NT2/D1 (cell line): ENCODE measurements at regions not wholly inside any gene's neighbourhood (a gene's known extent, or its start where the extent isn't known, plus 50 kb on each side); places are given as distances from the start of the nearest gene placed in this dataset.

Source experiments
- DNase-seq: peaks from one replicate; pipeline ENCODE4 v3.0.0-alpha.2; 2011; ENCODE audit warnings: low read depth, low spot score
- H3K27me3 ChIP-seq: 2 replicates; pipeline ENCODE4 v1.6.0; 2011; ENCODE audit warnings: mild to moderate bottlenecking; ENCODE audit not compliant: insufficient read length, insufficient read depth
- H3K36me3 ChIP-seq: 2 replicates; pipeline ENCODE4 v1.6.1; 2011; ENCODE audit warnings: mild to moderate bottlenecking, low read length, mixed read lengths; ENCODE audit not compliant: insufficient read depth, insufficient read length
- H3K4me1 ChIP-seq: 2 replicates; pipeline ENCODE4 v1.5.1; 2011; ENCODE audit not compliant: insufficient read depth, insufficient read length
- H3K4me3 ChIP-seq: 2 replicates; pipeline ENCODE4 v1.5.1; 2011; ENCODE audit warnings: low read depth; ENCODE audit not compliant: insufficient read length
- H3K9ac ChIP-seq: 2 replicates; pipeline ENCODE4 v1.6.0; 2011; ENCODE audit warnings: low read depth; ENCODE audit not compliant: insufficient read length
- H3K9me3 ChIP-seq: 2 replicates; pipeline ENCODE4 v1.5.1; 2011; ENCODE audit warnings: mild to moderate bottlenecking, low read length; ENCODE audit not compliant: insufficient read depth
- SUZ12 ChIP-seq: IDR thresholded peaks from 2 replicates; pipeline ENCODE4 v1.6.1; 2011; ENCODE audit not compliant: insufficient read length, insufficient read depth; ENCODE audit errors: extremely low read depth
- YY1 ChIP-seq: IDR thresholded peaks from 2 replicates; pipeline ENCODE4 v1.6.1; 2011; ENCODE audit not compliant: insufficient read length, insufficient read depth
- ZNF274 ChIP-seq: IDR thresholded peaks from 2 replicates; pipeline ENCODE4 v1.6.1; 2011; ENCODE audit warnings: mild to moderate bottlenecking, low read depth, low read length

DNA sequence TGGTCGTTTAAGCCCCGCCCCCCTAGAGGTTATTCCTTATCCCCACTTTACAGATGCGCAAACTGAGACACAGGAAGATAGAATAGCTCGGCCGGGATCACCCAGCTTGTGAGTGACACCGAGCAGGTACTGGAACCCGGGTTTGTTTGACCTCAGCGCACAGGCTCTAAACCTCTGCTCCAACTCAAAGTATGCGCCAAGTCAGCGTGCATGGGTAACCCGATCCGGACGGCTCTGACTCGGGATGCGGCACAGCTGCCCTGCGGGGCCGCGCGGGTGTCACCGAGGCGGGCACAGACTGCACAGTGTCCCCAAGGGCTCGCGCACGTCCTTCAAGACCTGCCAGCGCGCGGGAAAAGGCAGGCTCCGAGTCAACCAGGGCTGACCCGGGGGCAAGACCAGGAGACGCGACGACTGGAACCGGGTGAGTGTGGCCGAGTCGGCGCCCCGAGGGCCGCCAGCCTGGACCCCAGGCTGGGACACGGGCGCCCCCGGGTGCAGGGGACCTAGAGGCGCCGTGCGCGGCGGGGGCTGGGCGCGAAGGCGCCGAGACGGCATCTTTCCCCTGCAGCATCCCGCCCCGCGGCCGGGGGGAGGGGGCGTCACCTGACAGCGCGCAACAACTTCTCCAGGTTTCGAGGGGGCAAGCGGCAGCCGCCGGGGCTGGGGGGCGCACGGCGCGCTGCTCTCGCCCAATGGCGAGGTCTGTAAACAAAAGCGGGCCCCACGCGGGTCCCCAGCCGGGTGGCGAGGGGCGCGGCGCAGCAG lies 101.9 kb upstream of the SOD1 start:
- Histone ChIP-seq H3K4me3 (peak overlapping the region; percentile 95), H3K9me3 (no peaks in the 10 kb centered on the region), H3K4me1 (peaks cover 14% of the 10 kb centered on the region), H3K36me3 (peaks cover 5% of the 10 kb centered on the region), H3K27me3 (peaks cover 8% of the 10 kb centered on the region), H3K9ac (peak overlapping the region; percentile 94)
- TF ChIP-seq YY1 = no peak
- no peak for TF ChIP-seq ZNF274
- no peak for TF ChIP-seq SUZ12
- DNase-seq = no peak

DNA sequence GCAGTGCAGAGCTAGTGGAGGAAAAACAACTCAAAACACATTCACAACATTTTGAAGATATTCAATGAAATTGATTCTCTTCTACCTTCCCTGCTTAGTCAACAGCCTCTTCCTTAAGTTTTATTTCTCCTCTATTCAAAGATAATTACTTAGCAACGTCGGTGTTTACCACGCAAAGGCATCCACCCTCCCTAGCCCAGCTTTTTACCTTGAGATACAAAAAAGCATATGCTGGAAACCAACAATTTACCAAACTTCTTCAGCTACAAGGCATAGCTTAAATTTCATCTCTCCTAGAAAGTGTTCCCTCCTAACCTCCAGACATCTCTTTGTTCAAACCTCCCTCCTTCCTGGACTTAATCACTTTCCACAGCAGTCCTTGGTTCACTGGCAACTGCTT lies 102.8 kb upstream of the SOD1 start:
- H3K36me3 ChIP-seq = peaks cover 5% of the 10 kb centered on the region
- H3K4me1 ChIP-seq = peaks cover 14% of the 10 kb centered on the region
- H3K9me3 ChIP-seq = no peaks in the 10 kb centered on the region
- H3K27me3 ChIP-seq = peaks cover 8% of the 10 kb centered on the region
- no peak for DNase-seq
- TF ChIP-seq ZNF274 (no peak), SUZ12 (no peak), YY1 (no peak)
- H3K9ac ChIP-seq = peak overlapping the region; percentile 2
- no peak overlapping the region for H3K4me3 ChIP-seq

DNA sequence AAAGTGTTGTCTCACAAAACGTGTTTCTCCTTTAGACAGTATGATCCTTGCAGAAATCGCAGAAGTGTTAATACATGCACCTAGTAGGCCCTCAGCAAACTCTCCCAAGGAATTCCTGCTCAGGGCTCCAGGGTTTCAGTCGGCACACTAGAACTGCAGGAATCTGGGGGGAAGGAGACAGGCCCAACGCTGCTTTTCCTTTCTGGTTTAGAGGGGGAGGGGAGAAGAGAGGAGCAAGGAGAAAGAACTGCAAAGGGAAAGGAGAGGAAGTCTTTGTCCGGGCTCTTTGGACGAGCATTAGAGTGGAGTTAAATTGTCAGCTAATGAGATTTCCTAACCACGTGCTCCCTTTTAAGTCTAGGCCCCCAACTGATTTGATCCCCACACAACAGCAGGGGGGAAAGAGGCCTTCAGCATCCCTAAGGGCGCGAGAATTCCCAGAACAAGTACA lies 103.7 kb upstream of the SOD1 start:
- peak; percentile 75 for DNase-seq
- Histone ChIP-seq H3K27me3 (peaks cover 8% of the 10 kb centered on the region), H3K36me3 (peaks cover 5% of the 10 kb centered on the region), H3K4me1 (peaks cover 14% of the 10 kb centered on the region), H3K9me3 (no peaks in the 10 kb centered on the region), H3K4me3 (peak overlapping the region; percentile 24), H3K9ac (peak overlapping the region; percentile 63)
- TF ChIP-seq SUZ12 (no peak), YY1 (no peak), ZNF274 (no peak)

DNA sequence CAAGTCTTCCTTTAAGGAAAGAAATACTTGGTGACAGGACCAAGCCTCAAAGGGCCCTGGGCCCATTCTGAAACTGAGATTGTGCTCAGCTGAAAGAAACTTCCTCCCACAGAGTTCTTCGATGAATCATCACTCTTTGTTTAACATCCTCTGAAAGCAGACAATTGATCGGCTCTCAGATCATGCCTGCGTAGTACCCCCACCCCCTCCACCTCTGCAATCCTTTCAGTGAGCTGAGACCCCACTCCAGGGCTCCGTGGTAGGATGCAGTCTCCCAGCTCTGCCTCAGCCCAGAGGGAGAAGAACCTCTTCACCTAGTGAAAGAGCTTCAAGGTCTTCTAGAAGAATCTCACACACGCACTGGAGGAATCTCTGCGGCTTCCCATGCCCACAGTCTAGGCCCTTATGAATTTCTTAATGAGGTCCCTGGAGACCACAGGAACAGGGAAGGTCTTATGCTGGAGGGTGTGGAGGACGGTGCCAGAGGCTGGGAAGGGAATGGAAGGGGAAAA lies 104.9 kb upstream of the SOD1 start:
- Histone ChIP-seq H3K4me3 (peak overlapping the region; percentile 10), H3K27me3 (peaks cover 8% of the 10 kb centered on the region), H3K36me3 (peaks cover 5% of the 10 kb centered on the region), H3K9ac (peak overlapping the region; percentile 54), H3K9me3 (no peaks in the 10 kb centered on the region), H3K4me1 (peaks cover 14% of the 10 kb centered on the region)
- DNase-seq = peak; percentile 72
- TF ChIP-seq YY1 (no peak), ZNF274 (no peak), SUZ12 (no peak)

DNA sequence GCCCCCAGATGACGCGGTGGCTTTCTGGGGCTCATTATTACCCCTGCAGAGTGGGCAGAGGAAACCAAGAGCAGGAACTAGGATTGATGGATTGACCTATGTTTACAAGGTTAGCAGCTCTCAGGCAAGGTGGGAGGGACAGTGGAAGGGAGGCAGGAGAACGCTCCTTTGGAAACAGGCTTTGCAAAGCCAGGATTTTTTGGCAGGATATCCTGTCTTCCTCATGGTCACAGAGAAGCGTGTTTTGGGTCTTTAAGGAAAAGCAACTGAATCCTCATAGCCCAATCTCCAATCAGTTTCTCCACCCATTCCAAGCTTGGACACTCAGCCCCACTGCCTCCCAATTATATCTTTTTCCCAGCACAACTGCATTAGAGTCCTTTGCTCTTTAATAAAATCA lies 105.6 kb upstream of the SOD1 start:
- no peak for TF ChIP-seq SUZ12
- TF ChIP-seq ZNF274 = no peak
- no peak for TF ChIP-seq YY1
- peak overlapping the region; percentile 1 for H3K9ac ChIP-seq
- peaks cover 8% of the 10 kb centered on the region for H3K27me3 ChIP-seq
- H3K4me3 ChIP-seq = no peak overlapping the region
- no peaks in the 10 kb centered on the region for H3K9me3 ChIP-seq
- peaks cover 14% of the 10 kb centered on the region for H3K4me1 ChIP-seq
- H3K36me3 ChIP-seq = peaks cover 5% of the 10 kb centered on the region
- no peak for DNase-seq

DNA sequence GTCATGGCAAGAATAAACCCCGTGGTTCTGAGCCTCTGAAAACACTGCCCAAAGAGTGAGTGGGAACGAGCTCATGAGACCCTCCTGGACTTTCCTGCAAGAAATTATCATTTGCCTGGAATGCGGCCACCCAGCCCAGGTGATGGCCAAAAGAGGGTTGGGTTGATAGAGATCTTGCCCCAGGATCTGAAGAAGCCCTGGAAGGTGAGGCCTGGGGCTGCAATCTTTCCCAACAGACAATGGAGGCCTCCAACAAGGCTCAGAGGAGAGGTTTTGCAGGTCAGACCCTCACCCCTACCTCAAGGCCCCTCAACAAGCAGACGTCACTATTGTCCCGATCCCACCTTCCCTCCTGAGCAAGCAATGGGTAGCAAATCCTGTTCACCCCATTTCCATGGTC lies 106.0 kb upstream of the SOD1 start:
- Histone ChIP-seq H3K4me3 (no peak overlapping the region), H3K9ac (peak overlapping the region; percentile 1), H3K36me3 (peaks cover 5% of the 10 kb centered on the region), H3K9me3 (no peaks in the 10 kb centered on the region), H3K27me3 (peaks cover 8% of the 10 kb centered on the region), H3K4me1 (peaks cover 14% of the 10 kb centered on the region)
- no peak for DNase-seq
- TF ChIP-seq ZNF274 = no peak
- no peak for TF ChIP-seq YY1
- no peak for TF ChIP-seq SUZ12

DNA sequence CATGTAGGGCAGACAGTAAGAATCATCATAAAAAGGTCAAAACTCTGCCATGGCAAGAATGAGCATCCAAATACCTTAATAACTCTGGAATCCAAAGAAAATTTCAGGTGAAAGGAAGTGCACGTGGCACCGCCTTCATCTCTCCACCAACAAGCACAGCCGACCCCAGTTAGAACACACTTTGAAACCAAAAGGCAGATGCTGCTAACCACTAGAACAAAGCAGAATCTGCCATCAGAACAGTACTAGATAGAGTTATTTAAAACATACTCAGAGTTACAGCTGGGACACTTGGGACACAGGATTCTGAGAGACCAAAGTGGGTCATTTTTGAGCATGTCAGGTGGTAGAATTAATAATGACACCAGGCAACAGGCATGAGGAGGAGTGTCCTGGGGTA lies 106.7 kb upstream of the SOD1 start:
- H3K9me3 ChIP-seq = no peaks in the 10 kb centered on the region
- DNase-seq = no peak
- peaks cover 8% of the 10 kb centered on the region for H3K27me3 ChIP-seq
- TF ChIP-seq SUZ12 (no peak), YY1 (no peak), ZNF274 (no peak)
- H3K4me3 ChIP-seq = no peak overlapping the region
- peaks cover 5% of the 10 kb centered on the region for H3K36me3 ChIP-seq
- H3K4me1 ChIP-seq = peaks cover 14% of the 10 kb centered on the region
- peak overlapping the region; percentile 23 for H3K9ac ChIP-seq
